ENCODE measurements at regions not wholly inside any gene's neighbourhood (a gene's known extent, or its start where the extent isn't known, plus 50 kb on each side); places are given as distances from the start of the nearest gene placed in this dataset.

DNA sequence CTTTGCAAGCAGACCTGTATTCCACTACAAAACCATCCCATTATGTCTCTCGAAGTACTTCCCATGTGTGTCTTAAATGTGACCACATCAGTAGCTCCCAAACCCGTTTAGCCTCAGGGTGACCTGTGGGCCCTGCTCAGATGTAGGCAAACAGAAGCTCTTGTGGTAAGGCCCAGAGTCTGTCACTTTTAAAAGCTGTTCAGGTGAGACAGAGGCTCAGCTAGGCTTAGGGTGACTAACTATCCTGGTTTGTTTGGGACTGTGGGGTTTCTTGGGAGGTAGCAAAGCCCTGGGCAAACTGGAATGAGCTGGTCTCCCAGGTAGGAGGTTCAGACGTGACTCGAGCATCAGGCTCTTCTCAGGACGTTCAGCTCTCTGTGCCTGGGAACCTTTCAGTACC, 64.5 kb upstream of the VASH1 start:
- no peaks in the 10 kb centered on the region for H3K4me1 ChIP-seq (ENCODE audit: insufficient read depth)
- in situ Hi-C loops (cut with MboI), result no loop called here
- H3K9me3 ChIP-seq (ENCODE audit: low read depth), result no peaks in the 10 kb centered on the region

GRCh38 chr14:76697246-76697905, 63.9 kb upstream of the VASH1 start:
- H4K20me1 ChIP-seq (ENCODE audit: insufficient read depth), result no peaks in the 10 kb centered on the region
- WGBS, 2 experiments (ENCODE audit: low coverage in 1 of 2, low lambda C conversion rate in 2 of 2, missing lambda C conversion rate in 2 of 2), result 39% methylated on average over 5 of the region's 5 CpGs
- H3K9me3 ChIP-seq (ENCODE audit: low read depth), result no peaks in the 10 kb centered on the region
- TF ChIP-seq EZH2 (IDR thresholded peaks at IDR 0.05; ENCODE audit: insufficient read depth, poor library complexity, severe bottlenecking), result no peak
- TF ChIP-seq EZH2phosphoT487 (IDR thresholded peaks at IDR 0.05; ENCODE audit: insufficient read depth, low read depth), result no peak
- no peak overlapping the region for H3K4me3 ChIP-seq
- H3K27me3 ChIP-seq (replicated peaks; ENCODE audit: insufficient read depth), result 0 out of 2 replicates have a peak, but pooled peaks cover 6% of the 10 kb centered on the region
- no peak for DNase-seq
- H3F3A ChIP-seq (ENCODE audit: insufficient read depth), result no peaks in the 10 kb centered on the region
- H3K4me1 ChIP-seq (ENCODE audit: insufficient read depth), result no peaks in the 10 kb centered on the region
- H3K4me2 ChIP-seq (ENCODE audit: unreplicated experiment), result no peak overlapping the region
- no peak overlapping the region for H3K27ac ChIP-seq
- H3K9me2 ChIP-seq (ENCODE audit: insufficient read depth), result no peaks in the 10 kb centered on the region
- no peaks in the 10 kb centered on the region for H3K79me2 ChIP-seq (ENCODE audit: insufficient read depth)
- no peak overlapping the region for H2AFZ ChIP-seq
- in situ Hi-C loops (cut with MboI), result no loop called here
- H3K36me3 ChIP-seq (ENCODE audit: low read depth), result no peaks in the 10 kb centered on the region
- H3K9ac ChIP-seq, result no peak overlapping the region

More for the DNA sequence above, 64.5 kb upstream of the VASH1 start:
- Histone ChIP-seq H3F3A (ENCODE audit: insufficient read depth) (no peaks in the 10 kb centered on the region), H2AFZ (no peak overlapping the region), H3K27me3 (replicated peaks; ENCODE audit: insufficient read depth) (0 out of 2 replicates have a peak, but pooled peaks cover 6% of the 10 kb centered on the region), H3K27ac (no peak overlapping the region), H3K4me3 (no peak overlapping the region), H3K79me2 (ENCODE audit: insufficient read depth) (no peaks in the 10 kb centered on the region), H3K4me2 (ENCODE audit: unreplicated experiment) (no peak overlapping the region), H3K36me3 (ENCODE audit: low read depth) (no peaks in the 10 kb centered on the region), H3K9ac (no peak overlapping the region), H3K9me2 (ENCODE audit: insufficient read depth) (no peaks in the 10 kb centered on the region), H4K20me1 (ENCODE audit: insufficient read depth) (no peaks in the 10 kb centered on the region)
- DNase-seq, result no peak
- TF ChIP-seq EZH2phosphoT487 (IDR thresholded peaks at IDR 0.05; ENCODE audit: insufficient read depth, low read depth) (no peak), EZH2 (IDR thresholded peaks at IDR 0.05; ENCODE audit: insufficient read depth, poor library complexity, severe bottlenecking) (no peak)
- 37 to 39% methylated on average over 5 of the region's 5 CpGs for WGBS, 2 experiments (ENCODE audit: low coverage in 1 of 2, low lambda C conversion rate in 2 of 2, missing lambda C conversion rate in 2 of 2)

- no peaks in the 10 kb centered on the region for H3F3A ChIP-seq (ENCODE audit: insufficient read depth)
- H3K36me3 ChIP-seq (ENCODE audit: low read depth), result no peaks in the 10 kb centered on the region
- H3K9me2 ChIP-seq (ENCODE audit: insufficient read depth), result no peaks in the 10 kb centered on the region
- no peaks in the 10 kb centered on the region for H4K20me1 ChIP-seq (ENCODE audit: insufficient read depth)
- no peak overlapping the region for H3K27ac ChIP-seq
- peaks cover 14% of the 10 kb centered on the region for H3K27me3 ChIP-seq (replicated peaks; ENCODE audit: insufficient read depth)
- 63 to 72% methylated on average over 4 of the region's 4 CpGs for WGBS, 2 experiments (ENCODE audit: low coverage in 1 of 2, low lambda C conversion rate in 2 of 2, missing lambda C conversion rate in 2 of 2)
- H3K9me3 ChIP-seq (ENCODE audit: low read depth), result no peaks in the 10 kb centered on the region
- in situ Hi-C loops (cut with MboI), result no loop called here
- H3K79me2 ChIP-seq (ENCODE audit: insufficient read depth), result no peaks in the 10 kb centered on the region
- no peak overlapping the region for H2AFZ ChIP-seq
- no peak for DNase-seq
- H3K4me2 ChIP-seq (ENCODE audit: unreplicated experiment), result no peak overlapping the region
- no peak for TF ChIP-seq EZH2 (IDR thresholded peaks at IDR 0.05; ENCODE audit: insufficient read depth, poor library complexity, severe bottlenecking)
- TF ChIP-seq EZH2phosphoT487 (IDR thresholded peaks at IDR 0.05; ENCODE audit: insufficient read depth, low read depth), result no peak
- H3K4me1 ChIP-seq (ENCODE audit: insufficient read depth), result no peaks in the 10 kb centered on the region
- no peak overlapping the region for H3K4me3 ChIP-seq
- H3K9ac ChIP-seq, result no peak overlapping the region
Measured at GRCh38 chr14:76698191-76698590, 63.1 kb upstream of the VASH1 start.

DNA sequence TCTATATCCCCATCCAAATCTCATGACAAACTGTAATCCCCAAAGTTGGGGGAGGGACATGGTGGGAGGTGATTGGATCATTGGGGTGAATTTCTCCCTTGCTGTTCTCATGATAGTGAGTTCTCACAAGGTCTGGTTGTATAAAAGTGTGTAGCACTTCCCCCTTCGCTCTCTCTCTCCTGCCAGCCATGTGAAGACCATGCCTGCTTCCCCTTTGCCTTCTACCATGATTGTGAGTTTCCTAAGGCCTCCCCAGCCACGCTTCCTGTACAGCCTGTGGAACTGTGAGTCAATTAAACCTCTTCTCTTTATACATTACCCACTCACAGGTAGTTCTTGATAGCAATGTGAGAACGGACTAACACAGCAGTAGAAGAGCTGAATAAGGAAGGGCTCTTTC, 62.6 kb upstream of the VASH1 start:
- Histone ChIP-seq H2AFZ (no peak overlapping the region), H3K4me1 (ENCODE audit: insufficient read depth) (no peaks in the 10 kb centered on the region), H3K27ac (no peak overlapping the region), H3K4me3 (no peak overlapping the region), H3K9me2 (ENCODE audit: insufficient read depth) (no peaks in the 10 kb centered on the region), H3K9me3 (ENCODE audit: low read depth) (no peaks in the 10 kb centered on the region), H3K4me2 (ENCODE audit: unreplicated experiment) (no peak overlapping the region), H3K27me3 (replicated peaks; ENCODE audit: insufficient read depth) (peaks cover 18% of the 10 kb centered on the region), H4K20me1 (ENCODE audit: insufficient read depth) (no peaks in the 10 kb centered on the region), H3K79me2 (ENCODE audit: insufficient read depth) (no peaks in the 10 kb centered on the region), H3K36me3 (ENCODE audit: low read depth) (no peaks in the 10 kb centered on the region), H3K9ac (no peak overlapping the region), H3F3A (ENCODE audit: insufficient read depth) (no peaks in the 10 kb centered on the region)
- WGBS, 2 experiments (ENCODE audit: low coverage in 1 of 2, low lambda C conversion rate in 2 of 2, missing lambda C conversion rate in 2 of 2), result 40 to 55% methylated on average over 3 of the region's 3 CpGs
- in situ Hi-C loops (cut with MboI), result no loop called here
- TF ChIP-seq EZH2 (IDR thresholded peaks at IDR 0.05; ENCODE audit: insufficient read depth, poor library complexity, severe bottlenecking) (no peak), EZH2phosphoT487 (IDR thresholded peaks at IDR 0.05; ENCODE audit: insufficient read depth, low read depth) (no peak)
- DNase-seq, result no peak

Data from GM23248 (cell line).